KOPT-K1 (cell line): ENCODE measurements at regions not wholly inside any gene's neighbourhood (a gene's known extent, or its start where the extent isn't known, plus 50 kb on each side); places are given as distances from the start of the nearest gene placed in this dataset.

Source experiments
- H3K27ac ChIP-seq: fragments of 200-600 bp; sonication (generic); 2 replicates; pipeline ENCODE4 v1.5.1; 2016; ENCODE audit warnings: antibody characterized with exemption, mild to moderate bottlenecking, low read depth, low read length; ENCODE audit not compliant: poor library complexity, severe bottlenecking
- H3K36me3 ChIP-seq: fragments of 200-600 bp; sonication (generic); 2 replicates; pipeline ENCODE4 v1.5.1; 2017; ENCODE audit warnings: antibody characterized with exemption, mild to moderate bottlenecking, low read length, moderate library complexity; ENCODE audit not compliant: insufficient read depth
- H3K9me3 ChIP-seq: fragments of 200-600 bp; sonication (generic); 2 replicates; pipeline ENCODE4 v1.5.1; 2017; ENCODE audit warnings: antibody characterized with exemption, low read length, mild to moderate bottlenecking; ENCODE audit not compliant: insufficient read depth, poor library complexity, severe bottlenecking

DNA sequence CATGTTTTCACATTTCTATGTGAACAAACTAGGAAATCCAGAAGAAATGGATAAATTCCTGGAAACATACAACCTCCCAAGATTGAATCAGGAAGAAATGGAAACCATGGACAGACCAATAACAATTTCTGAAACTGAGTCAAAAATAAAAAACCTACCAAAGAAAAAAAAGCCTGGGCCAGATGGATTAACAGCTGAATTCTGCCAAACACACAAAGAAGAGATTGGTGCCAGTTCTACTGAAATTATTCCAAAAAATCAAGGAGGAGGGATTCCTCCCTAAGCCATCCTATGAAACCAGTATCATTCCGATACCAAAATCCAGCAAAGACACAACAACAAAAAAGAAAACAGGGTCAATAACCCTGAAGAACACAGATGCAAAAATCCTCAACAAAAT is 166.9 kb upstream of the FBXL7 start:
- H3K27ac ChIP-seq: no peak overlapping the region
- H3K9me3 ChIP-seq: no peaks in the 10 kb centered on the region
- H3K36me3 ChIP-seq: no peaks in the 10 kb centered on the region

DNA sequence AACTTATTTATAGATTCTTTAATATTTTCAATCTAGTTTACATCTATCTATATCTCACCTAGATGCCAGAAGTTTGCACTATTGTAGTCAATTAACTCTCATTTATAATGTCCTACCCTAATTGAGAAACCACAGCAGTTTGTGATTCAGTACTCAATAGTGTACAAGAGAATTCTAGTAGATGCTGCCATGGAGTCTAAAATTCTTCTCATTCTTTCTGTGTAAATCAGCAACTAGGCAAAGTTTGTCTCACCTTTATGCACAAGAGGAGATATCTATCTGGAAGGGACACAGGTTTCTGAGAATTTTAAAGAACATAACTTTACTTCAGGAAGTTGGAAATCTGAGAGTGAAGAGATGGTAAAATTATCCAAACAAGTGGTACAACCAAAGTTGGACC is 173.0 kb upstream of the FBXL7 start:
- no peak overlapping the region for H3K27ac ChIP-seq
- no peaks in the 10 kb centered on the region for H3K36me3 ChIP-seq
- no peaks in the 10 kb centered on the region for H3K9me3 ChIP-seq

DNA sequence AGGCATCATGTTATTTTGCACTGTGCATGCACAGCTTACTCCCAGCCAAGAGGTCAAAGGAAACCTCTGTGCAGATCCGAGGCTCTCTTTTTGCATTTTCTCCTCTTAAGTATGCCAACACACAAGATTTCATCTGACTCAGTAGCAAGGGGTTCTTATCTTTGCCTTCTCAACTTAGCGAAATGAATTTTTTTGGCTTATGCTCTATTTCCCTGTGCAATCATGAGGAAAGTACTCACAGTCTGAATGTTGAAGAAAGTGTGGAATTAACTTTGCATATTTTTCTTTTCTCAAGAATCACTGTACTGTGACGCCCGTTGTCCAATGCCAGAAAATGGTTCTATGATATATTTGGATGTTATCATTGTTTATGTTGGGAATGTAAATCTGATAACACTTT is 173.5 kb upstream of the FBXL7 start:
- no peaks in the 10 kb centered on the region for H3K36me3 ChIP-seq
- H3K27ac ChIP-seq: no peak overlapping the region
- H3K9me3 ChIP-seq: no peaks in the 10 kb centered on the region

DNA sequence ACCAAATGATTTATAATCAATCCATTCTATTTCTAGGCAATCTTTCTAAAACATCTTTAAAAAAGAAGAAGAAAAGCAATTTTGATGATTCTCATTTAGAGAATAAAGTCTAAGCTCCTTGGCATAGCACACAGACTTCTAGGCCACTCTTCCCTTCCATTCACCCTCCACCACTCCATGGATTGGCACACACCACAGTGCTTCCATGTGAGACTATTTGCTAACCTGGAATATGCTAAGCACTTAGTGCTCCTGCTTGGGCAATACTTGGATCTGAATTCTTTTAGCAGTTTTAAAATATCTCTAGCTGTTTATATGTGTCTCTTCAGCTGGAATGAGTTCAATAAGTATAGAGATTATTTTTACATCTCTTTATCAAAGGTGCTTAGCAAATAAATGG is 177.6 kb upstream of the FBXL7 start:
- Histone ChIP-seq H3K36me3 (no peaks in the 10 kb centered on the region), H3K9me3 (no peaks in the 10 kb centered on the region), H3K27ac (no peak overlapping the region)

DNA sequence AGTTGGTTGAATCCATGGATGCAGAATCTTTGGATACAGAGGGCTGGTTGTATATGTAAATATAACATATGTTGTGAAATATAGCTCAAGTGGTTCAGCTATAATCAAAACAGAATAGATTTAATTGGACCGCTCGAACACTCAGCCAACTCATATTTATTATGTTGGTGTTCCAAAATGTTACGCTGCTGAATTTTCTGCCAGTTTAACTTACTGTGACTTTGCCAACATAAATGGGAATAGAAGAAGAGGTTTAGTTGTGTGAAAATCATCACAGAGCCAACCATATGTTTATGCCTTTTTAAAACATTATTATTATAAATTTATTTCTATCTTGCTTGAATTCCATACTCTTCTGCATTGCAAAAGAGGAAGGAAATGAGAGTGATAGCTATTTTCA is 178.2 kb upstream of the FBXL7 start:
- no peak overlapping the region for H3K27ac ChIP-seq
- no peaks in the 10 kb centered on the region for H3K9me3 ChIP-seq
- H3K36me3 ChIP-seq: no peaks in the 10 kb centered on the region

DNA sequence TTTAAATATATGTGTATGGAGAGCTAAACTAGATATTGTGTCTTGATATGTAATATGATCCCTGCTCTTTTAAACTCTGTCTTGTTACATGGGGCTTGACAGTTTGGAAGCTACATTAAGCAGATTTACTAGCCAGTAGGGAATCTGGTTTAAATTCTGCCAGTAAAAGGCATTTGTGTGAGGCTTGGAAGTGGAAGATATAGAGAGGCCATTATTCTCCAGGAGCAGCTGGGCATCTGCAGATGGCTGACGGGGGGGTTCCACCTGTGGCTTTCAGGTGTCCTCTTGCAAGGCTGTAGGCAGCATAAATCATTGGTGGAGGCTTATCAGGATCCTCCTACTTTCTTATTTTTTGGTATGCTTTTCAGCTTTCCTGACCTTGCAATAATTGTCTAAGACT is 179.1 kb upstream of the FBXL7 start:
- H3K36me3 ChIP-seq: no peaks in the 10 kb centered on the region
- no peaks in the 10 kb centered on the region for H3K9me3 ChIP-seq
- no peak overlapping the region for H3K27ac ChIP-seq

DNA sequence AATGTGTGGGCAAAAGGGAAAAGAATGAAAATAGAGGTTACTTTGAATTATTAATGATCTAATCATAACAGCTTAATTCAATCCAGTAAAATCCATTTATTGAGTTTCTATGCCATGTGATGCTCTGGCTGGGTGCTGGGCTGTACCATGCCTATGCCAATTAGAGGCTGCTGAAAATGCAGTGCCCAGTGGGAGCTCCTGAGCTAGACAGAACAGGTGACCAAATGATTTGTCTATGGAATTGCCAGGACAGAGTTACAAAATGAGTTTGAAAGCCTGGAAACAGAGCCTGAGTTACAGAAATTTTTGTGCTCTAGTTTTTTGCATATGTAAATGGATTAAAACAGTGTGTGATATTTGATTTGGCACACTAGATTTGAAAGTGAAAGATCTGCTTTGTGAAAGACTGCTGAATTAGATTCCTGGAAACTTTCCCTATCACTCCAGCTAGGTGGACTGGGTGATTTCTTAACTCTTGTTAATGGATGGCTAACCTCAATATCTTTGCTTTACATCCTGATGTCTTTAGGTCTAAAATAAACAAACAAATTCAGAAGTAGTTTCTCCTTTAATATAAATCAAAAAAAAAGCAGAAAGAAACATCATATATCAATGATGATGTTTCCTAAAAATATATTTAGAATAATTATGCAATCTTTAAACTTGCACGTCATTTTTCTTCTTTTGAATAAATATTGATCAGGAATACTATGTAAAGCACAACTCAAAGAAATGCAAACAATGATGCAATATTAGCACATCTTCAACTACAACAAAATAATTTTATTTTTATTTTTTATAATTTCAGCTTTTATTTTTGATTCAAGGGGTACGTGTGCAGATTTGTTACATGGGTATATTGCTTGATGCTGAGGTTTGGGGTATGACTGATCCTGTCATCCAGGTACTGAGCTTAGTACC is 194.8 kb upstream of the FBXL7 start:
- H3K9me3 ChIP-seq: no peaks in the 10 kb centered on the region
- H3K27ac ChIP-seq: no peak overlapping the region
- H3K36me3 ChIP-seq: no peaks in the 10 kb centered on the region

DNA sequence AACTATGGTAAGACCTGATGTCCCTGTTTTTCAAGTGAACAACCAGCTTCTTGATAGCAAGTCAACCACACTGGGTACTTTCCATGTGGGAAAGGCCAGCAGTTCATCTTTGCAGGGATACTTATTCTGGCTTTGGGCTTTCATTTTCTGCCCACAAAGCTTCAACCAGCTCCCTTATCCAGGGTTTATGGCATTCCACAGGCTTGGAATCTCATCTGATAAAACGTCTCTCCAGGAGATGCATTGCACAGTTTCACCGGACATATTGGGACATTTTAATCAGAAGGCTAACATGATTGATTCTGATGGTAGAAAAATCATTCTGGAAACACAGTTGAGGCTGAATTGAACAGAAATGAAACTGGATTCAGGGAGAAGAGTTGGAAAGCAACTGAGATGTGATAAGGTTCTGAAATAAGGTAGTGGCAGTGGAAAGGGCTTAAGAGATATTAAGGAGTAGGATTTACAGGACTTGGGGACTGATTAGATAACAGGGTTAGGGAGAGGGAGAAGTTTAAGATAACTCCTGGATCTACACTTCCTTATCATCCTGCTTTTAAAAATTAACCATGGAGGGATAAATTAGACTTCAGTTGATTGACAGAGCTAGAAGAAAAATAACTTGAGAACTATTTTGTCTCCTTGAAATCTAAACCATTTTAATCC is 195.8 kb upstream of the FBXL7 start:
- H3K9me3 ChIP-seq: no peaks in the 10 kb centered on the region
- no peaks in the 10 kb centered on the region for H3K36me3 ChIP-seq
- no peak overlapping the region for H3K27ac ChIP-seq

DNA sequence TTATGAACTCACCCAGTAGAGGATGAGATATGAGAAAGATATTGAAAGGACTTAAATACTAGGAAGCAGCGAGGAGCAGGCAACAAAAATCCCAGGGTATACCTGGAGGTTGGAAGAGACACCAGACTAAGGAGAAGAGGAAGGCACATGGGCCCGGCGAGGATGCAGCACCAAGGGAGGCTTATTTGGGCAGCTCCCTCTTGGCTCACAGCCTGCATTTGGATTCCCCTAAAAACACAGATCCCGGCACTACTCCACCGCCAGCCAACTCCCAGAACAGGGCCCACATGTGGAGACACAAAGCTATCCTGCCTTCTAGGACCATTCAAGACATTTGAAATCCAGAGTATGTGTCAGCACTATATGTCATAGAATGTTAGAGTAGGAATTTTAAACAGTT is 199.8 kb upstream of the FBXL7 start:
- Histone ChIP-seq H3K36me3 (no peaks in the 10 kb centered on the region), H3K27ac (no peak overlapping the region), H3K9me3 (no peaks in the 10 kb centered on the region)

DNA sequence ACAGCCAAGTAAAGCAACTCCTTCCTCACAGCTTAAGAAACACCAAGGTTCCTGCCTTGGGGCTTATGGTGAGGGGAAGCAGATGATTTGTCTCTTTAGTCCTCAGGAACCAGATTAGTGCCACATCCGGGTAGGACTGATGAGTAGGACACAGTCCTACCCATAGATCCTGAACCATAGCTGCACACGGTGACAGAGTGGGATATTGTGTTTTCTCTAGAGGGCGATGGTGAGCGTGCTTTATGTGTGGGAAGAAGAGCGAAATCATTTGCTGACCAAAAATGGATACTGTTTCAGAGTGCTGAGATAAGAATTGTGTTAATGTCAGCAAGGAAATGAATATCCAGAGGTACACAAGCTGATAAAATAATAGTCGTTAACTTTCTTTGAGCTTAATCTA is 209.0 kb upstream of the FBXL7 start:
- no peaks in the 10 kb centered on the region for H3K36me3 ChIP-seq
- no peak overlapping the region for H3K27ac ChIP-seq
- no peaks in the 10 kb centered on the region for H3K9me3 ChIP-seq

DNA sequence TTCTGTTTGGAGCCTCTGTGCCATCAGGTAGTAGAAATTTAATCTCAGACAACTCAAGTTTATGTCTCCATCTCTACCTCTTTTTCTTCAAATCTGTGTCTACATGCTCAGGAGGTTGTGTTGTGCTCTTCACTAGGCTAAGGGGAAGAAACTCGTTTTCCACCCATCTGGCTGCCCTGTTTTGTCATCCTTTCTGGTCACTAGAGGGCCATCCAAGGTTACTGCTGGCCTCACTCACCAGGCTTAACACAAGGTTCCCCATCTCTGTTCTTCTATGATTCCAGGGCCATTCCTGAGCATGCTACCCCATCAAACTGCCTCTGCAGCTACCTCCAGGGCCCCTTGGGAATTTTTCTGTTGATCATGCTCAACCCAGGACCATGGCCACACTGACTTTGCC is 213.3 kb upstream of the FBXL7 start:
- Histone ChIP-seq H3K36me3 (no peaks in the 10 kb centered on the region), H3K9me3 (no peaks in the 10 kb centered on the region), H3K27ac (no peak overlapping the region)

DNA sequence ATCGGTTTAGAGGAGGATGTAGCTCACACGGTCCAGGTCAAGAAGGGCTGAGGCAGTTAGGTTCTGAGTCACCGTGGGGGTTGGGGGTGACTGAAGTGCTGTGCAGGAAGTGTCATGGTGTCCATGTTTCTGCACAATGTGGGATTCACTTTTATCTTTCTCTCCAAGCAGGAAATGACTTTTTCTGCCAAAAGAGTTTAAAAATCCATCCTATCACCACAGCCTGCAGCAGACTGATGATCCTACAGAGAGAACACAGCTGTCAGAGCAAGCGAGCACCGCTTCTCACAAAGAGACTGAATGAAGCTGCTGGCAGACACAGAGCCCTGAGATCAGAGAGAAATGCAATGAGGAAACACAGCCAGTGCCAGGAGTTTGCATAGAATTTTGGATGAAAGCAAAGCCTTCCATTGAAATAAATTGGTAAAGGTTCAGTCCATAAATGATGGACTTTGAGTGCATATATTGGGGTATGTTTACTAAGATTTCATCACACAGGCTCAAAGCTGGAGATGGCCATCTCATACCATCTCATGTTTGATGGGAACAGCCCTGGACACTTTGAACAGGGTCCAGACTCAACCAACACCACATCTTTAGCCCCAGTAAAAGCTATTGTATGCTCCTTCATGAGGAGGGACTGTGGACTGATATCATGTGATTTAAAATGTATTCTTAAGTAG is 213.9 kb upstream of the FBXL7 start:
- Histone ChIP-seq H3K27ac (no peak overlapping the region), H3K36me3 (no peaks in the 10 kb centered on the region), H3K9me3 (no peaks in the 10 kb centered on the region)

DNA sequence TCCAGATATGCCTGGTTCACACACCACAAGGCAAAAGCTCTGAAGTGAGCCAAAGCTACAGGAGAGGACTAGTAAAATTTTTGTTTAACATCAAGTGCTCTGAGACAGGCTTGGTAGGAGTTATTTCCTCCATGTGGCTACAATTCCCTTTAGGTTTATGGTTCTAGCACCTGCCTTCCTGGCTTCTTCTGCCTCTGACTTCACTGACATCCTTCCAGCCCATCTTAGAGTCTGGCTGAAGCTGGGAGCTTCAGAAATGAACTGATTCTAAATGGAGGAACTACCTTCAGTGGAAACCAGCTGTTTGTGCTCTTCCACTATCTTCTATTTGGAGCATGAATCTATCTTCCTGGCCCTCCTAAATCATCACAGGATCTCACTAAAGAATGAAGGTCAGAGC is 215.3 kb upstream of the FBXL7 start:
- H3K36me3 ChIP-seq: no peaks in the 10 kb centered on the region

DNA sequence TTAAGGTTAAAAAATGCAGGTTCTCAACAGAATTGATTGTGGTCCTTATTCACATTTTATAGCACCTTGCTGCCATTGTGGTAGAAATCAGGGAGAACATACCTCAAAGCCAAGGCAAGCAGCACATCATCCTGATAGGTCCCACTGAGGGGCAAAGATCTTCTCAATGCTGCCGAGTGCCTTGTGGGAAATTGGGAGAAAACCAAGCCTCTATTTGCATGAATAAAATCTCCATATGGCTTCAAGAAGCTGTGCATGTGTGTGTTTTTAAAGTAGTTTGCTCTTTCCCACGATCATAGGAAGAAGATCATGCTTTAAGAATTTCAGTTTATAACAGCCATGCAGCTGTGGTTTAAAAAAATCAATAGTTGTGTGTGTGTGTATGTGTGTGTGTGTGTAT is 216.9 kb upstream of the FBXL7 start:
- no peaks in the 10 kb centered on the region for H3K9me3 ChIP-seq
- no peaks in the 10 kb centered on the region for H3K36me3 ChIP-seq
- H3K27ac ChIP-seq: no peak overlapping the region

More for the DNA sequence above, 215.3 kb upstream of the FBXL7 start:
- H3K27ac ChIP-seq: no peak overlapping the region
- H3K9me3 ChIP-seq: no peaks in the 10 kb centered on the region

DNA sequence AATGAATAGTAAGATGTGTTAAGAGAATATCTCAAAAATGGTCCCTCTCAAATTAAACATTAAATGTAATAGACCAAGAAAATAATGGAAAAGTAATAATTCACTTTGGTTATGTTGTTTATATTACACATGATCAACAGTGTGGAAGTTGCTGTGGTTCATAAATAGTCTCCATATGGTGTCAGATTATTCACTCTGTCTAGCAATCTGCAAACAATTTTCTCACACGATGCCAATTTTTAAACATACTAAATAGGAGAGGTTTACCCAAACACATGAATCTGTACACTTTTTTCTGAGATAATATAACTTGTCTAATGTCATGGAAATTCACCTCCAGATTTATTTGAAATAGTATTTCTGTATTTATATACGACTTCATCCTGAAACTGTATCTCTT is 217.4 kb upstream of the FBXL7 start:
- H3K27ac ChIP-seq: no peak overlapping the region
- no peaks in the 10 kb centered on the region for H3K36me3 ChIP-seq
- H3K9me3 ChIP-seq: no peaks in the 10 kb centered on the region
